C1 segment of cervical spinal cord (tissue), 14 donors: ENCODE measurements at regions not wholly inside any gene's neighbourhood (a gene's known extent, or its start where the extent isn't known, plus 50 kb on each side); places are given as distances from the start of the nearest gene placed in this dataset.

Source experiments
- DNase-seq, 14 donors: peaks; one replicate each; lab custom pipeline; 2025; lab: John Stamatoyannopoulos, UW

DNA sequence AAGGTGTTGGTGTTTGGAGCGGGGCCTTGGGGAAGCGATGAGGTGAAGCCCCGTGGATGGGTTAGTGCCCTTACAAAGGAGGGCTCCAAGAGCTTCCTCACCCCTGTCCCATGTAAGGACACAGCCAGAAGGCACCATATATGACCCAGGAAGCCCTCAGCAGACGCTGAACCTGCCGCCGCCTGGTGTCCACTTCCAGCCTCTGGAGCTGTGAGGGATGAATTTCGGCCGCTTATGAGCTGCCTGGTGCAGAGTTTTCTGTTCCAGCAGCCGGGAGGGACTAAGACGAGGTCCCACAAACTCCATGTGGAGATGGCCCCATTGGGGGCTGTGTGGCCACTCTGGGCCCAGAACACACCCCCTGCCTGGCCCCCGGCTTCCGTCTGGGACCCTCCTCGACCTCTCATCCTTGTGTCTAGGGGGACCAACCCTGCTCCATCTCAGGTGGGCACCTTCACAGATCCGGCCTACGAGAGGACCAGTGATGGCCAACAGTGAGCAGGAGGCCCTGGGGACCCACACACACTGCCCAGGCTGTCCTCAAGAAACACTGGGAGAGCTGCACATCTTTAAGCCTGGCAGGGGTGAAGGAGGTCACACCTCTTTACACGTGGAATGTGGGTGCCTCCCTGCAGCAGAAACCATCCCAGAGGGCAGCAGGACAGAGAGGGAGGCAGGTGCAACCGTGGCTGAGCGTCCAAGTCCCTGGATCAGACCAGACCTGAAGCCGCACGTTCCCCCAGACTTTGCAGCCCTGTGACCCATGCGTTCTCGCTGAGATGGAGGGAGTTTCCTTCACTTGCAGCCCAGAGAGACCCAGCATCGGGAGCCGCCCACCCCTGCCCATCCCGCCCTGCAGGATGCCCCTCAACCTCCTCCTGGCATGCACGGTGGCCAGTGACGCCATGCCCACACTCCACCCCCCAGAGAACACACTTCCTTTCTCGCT is 96.1 kb downstream of the PDGFA start:
- no peak for DNase-seq

DNA sequence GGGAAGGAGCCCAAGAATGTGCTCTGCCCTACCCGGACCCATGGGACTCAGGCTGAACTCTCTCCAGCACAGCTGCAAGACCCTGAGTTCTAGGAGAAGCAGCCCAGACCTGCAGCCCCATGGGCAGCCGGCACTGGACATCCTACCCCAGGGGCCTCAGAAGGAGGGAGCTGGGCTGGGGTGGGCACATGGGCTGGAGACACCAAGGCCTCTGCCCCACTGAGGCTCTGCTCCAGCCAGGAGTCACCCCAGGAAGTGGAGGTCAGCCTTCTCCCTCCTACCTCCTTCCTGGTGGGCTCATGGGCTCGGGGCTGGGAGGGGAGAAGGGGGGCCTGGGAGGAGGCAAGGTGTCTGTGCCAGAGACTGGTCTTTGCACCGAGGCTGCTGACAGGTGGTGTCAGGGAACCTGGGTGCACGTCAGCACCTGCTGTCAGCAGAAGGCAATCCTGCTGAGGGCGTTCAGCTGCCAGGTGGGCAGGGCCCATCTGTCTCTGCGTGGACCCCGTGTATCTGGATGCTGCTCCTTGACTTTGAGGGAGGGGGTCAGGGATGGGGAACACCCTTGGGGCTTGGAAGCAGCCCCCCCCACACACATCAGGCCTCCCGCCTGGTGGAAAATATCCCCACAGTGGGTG is 95.2 kb downstream of the PDGFA start:
- no peak for DNase-seq

DNA sequence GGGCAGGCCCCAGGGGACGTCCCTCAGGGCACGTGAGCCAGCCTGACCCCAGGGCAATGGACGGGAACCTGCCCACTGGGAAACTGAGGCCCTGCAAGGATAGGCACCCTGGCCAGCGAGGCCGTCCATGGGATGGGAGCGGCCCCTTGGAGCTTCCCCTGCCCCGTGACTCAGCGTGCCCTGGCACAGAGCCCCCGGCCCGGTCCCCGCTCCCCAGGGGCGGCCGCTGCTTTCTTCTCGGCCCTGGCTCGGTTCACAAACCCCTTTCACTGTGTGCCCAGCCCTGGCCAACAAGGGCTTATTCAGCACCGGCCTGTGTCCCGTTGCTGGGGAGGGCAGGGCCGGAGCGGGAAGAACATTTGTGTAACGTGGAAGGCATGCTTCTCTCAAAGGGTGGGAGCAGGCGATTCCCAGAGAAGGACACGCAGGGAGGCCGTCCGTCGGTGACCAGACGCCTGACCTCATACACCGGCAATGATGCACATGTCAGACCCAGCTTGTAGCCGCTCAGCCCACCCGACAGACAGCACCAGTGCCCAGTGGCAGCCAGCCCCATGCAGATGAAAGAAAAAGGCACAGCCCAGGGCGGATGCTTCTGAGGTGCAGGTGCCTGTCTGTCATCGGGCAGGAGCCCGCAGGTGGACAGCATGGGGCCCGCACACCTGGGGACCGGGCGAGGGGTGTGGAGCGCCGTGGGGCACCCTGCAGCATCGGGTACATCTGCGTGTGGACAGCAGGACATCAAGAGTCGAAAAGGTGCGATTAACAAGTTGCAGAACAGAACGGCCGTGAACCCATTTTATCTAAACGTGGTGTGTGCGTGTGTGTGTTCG is 94.5 kb downstream of the PDGFA start:
- peak in 13 of 14 donors; percentile 14 to 92 (median 60) for DNase-seq

DNA sequence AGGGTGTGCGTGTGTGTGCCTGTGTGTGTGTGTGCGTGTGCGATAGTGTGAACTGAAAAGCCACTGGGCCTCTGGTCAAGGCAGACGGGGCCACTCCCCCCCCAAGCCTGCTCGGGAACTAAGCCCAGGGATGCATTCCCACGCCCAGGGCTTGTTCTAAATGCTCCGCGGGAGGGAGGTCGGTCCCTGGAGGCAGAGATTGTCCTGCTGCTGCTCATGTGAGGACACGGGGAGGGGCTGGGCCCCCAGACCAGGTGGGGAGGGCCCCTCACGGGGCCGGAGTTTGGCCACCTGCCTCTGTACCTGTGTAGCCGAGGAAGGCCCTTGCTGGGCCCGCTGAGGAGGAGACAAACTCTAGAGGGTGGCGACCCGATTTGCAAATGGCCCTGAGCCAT is 93.9 kb downstream of the PDGFA start:
- peak in 3 of 14 donors; percentile 29 to 69 (median 36) for DNase-seq

DNA sequence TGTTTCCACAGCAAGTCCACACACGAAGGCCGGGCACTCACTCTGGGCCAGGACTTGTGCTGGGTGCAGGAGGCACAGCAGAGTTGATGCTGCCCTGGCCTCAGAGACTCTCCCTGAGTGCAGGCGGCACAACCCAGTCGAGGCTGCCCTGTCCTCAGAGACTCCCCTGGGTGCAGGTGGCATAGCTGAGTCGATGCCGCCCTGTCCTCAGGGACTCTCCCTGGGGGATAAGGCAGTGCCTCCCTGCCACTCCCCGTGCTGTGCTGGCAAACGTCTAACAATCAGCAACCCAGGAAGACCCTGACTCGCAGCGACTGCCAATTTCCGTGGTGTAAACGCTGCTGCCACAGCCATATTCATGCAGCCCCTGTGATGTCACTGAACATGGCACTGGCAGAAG is 93.1 kb downstream of the PDGFA start:
- no peak for DNase-seq

DNA sequence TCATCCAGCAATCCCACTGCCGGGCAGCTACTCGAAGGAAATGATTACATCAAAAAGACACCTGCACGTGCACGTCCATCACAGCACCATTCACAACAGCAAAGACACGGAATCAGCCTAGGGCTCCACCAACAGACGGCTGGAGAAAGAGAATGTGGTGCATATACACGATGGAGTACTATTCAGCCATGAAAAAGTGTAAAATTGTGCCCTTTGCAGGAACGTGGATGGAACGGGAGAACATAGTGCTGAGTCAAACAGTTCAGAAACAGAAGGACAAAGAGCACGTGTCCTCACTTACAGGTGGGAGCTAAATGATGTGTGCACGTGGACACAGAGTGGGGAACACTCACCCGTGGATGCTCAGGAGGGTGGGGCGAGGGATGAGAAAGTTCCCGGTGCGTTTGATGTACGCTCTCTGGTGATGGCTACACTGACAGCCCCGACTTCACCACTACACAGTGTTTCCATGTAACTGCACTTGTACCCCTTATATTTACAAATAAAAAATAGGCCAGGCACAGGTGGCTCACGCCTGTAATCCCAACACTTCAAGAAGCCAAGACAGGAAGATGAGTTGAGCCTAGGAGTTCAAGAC is 92.0 kb downstream of the PDGFA start:
- DNase-seq = no peak

DNA sequence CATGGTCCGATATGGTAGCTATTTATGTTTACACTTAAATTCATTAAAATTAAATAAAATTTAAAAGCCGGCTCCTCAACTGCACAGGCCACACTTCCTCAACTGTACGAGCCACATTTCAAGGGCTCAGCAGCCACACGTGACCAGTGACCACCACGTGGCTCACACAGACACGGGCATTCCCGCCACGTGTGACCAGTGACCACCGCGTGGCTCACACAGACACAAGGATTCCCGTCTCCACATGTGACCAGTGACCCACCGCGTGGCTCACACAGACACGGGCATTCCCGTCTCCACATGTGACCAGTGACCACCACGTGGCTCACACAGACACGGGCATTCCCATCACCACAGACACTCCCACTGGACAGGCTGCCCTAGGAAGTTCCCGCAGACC is 91.3 kb downstream of the PDGFA start:
- DNase-seq = no peak

DNA sequence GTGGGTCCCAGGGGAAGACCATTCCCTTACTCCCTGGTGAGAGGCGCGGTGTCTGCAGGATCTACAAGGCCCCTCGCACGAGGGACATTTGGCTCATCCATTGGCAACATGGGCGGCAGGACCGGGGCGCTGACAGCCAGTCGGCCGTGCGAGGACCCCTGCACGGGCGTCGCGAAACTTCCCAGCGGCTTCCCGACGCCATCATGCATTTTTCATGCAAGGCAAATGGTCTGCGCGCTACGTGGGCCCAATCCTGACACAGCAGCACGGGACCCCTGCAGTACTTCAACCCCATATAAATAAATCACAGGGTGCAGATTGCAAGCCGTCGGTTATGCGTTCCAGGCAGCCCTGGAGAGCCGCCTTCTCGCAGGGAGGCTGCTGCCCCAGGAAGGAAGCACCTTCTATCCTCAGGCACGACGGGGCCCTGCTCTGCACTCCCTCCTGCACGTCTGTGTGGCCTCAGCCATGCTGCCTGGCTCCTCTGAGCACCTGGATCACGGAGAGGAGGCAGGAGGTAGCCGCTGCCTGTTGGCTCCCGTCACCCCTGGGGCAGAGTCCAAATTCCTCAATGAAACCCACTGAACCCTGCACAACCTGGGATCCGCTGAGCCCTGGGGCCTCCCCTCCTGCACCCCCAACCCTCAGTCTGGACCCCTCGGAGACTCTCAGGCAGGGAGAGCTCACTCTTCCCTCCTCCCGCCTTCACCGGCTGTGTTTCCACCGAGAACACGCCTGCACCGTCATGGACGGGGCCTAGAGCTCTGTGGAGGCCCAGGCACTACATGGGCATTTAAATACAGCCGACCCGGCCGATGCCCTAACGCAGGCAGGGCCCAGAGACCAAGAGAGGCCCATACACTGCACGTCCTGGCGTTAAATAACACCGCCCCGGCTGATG is 90.5 kb downstream of the PDGFA start:
- DNase-seq = no peak

DNA sequence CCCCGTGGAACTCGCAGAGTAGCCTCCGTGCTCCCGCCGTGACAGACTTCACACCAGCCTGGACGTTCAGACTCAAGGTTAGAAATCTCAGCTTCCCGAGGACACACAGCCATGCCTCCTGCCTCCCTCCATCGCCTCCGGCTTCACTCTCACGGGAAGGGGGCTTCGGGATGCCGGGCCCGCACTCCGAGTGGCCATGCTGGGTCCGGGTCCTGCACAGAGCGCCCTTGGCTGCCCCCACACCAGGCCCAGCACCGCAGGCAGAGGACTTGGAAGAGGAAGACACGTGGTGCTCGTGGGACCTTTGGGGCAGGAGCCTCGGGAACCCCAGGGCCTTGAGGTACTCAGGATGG is 89.8 kb downstream of the PDGFA start:
- DNase-seq = no peak

DNA sequence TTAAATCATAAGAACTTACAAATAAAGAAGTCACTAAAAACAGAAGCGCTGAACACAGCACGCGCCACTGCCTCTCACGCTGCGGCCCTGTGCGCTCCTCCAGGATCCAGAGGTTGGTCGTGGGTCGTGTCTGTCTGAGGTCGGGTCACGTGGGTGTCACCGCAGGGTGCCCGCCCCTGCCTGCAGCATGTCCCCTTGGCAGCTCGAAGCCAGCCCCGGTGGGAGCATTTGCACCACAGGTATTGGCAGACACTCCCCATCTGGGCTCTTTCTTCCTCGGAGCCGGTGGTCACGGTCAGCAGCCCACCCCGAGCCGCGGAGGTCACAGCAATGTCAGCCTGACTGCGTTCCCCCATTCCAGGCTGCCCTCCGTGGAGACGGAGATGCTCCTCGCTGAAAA is 88.6 kb downstream of the PDGFA start:
- no peak for DNase-seq

DNA sequence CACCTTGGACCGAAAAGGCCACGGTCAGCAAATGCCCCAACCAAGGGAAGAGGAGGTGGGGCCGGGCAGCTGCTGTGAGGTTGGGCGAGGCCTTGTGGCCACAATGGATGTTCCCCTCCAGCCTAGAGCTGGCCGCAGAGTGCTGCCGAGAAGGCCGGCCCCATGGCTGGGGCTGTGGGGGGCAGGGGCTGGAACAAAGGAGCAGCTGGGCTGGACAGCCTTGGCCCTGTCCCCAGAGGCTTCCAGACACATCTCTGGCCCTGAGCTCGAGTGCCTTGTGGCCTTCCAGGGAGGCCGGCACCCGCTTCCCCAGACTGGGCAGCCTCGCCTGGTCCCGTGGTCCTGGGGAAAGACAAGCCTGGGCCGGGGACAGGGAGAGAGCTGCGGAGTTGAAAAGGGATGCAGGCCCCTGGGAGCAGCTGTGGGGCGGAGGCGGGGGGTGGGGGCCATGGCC is 88.0 kb downstream of the PDGFA start:
- peak in 13 of 14 donors; percentile 29 to 94 (median 68) for DNase-seq

DNA sequence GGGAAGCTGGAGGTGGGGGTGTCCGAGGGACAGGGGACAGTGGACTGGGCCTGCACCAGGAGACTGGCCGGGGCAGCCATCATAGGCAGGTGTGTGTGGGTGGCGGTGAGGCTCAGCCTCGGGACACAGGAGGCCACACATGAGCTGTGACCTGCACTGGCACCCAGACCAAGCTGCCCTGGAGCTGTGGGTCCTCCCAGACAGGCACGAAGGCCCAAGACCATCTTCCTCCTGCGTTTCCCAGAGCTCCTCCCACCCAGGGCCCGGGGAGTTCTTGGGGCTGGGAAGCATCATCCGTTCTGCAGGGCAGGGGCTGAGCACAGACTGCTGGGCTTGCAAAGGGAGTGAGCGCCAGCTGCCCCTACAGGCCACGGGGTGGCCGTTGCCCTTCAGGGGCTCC is 87.4 kb downstream of the PDGFA start:
- peak in 1 of 14 donors; percentile 38 for DNase-seq

DNA sequence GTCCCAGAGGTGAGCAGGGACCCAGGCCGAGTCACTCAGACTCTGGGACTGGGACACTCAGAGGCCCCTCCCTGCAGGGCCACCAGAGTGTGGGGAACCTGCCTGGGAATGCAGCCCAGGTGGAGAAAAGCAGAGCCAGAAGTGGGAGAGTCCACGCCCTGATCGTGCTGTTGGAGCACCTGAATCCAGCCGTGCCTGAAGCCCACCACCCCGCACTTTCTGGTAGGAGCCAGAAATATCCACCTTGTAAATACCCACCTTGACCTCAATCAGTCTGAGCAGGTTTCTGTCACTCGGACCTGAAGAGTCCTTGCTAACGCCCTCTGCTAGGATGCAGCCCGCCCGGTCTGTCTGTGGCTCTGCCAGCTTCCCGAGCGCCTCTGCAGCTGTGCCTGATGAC is 86.7 kb downstream of the PDGFA start:
- DNase-seq = no peak

DNA sequence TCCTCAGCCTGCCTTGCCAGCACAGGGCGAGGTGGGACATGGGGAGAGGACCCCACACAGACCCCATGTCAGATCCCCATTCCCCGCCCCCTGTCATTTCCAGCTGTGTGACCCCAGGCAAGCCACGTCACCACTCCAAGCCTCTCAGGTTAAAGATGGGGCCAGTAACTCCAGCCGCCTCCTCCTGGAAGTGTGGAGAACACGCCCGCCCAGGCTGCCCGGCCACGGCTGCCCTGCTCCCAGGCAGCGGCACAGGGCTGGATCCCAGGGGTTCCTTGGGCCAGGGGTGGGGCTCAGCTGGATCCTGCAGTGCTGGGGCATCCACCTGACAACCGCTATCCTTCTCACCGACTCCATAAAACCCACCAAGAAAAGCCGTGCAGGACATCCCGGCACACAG is 86.1 kb downstream of the PDGFA start:
- no peak for DNase-seq

DNA sequence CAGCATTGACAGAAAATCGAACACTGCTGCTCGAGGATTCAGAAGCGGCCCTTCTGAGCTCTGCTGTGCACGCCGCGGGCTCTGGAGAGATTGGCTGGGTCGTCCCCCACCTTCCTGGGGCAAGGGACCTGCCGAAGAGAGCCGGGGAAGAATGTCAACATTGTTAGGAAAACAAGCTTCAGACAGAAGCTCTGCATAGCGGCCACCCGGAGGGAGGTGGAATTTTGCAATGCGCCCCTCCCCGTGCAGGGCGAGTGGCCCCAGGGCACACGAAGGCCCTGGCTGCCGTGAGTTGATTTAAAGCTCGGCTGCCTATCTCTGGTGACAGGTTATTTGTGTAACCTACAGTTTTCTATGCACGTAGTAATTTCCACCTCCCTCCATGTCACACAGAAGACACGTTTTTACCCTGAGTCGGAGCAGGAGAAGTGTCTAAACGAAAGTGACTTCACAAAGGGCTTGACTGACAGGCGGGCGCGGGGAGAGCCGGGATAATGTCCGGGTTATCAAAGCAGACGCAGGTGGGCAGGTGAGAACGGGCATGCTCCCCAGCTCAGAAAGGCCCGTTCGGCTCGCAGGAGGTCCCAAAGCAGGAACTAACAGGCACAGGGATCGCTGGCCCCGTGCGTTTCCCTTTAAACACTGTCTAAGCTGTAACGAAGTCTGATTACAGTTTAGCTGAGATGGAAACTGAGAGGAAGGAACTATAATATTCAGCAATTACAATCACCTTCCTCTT is 84.6 kb downstream of the PDGFA start:
- no peak for DNase-seq

DNA sequence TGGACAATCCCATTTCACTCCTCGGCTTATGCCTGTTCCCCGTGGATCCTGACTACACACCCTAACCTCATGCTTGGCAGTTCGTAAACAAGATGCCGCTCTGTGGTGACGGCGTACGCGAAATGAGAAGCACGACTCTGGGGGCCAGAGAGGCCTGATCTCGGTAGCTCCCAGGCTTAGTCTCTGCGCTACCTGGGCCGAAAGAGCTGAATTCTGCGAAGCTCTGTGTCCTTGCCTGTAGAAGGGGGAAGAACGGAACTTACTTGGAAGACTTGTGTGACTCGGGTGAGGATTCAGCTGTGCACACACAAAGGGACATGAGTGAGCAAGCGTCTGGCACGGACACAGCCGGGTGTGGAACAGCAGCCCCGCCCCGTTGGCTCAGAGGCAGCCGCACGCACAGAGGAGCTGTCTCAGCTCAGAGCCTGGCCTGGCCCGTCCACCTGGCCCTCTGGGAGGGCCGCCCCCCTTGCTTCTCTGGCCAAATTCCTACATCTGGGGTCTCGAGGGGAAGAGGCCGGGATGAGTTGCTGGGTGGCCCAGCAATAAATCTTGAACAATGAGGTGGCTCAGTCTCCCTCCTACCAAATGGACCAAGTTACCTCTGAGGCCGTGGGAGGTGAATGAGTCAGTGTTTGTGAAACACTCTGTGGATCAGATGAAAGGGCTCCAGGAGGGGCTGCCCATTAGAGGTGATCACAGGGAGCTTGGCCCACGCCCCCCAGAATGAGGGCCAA is 83.8 kb downstream of the PDGFA start:
- DNase-seq = peak in 1 of 14 donors; percentile 26

DNA sequence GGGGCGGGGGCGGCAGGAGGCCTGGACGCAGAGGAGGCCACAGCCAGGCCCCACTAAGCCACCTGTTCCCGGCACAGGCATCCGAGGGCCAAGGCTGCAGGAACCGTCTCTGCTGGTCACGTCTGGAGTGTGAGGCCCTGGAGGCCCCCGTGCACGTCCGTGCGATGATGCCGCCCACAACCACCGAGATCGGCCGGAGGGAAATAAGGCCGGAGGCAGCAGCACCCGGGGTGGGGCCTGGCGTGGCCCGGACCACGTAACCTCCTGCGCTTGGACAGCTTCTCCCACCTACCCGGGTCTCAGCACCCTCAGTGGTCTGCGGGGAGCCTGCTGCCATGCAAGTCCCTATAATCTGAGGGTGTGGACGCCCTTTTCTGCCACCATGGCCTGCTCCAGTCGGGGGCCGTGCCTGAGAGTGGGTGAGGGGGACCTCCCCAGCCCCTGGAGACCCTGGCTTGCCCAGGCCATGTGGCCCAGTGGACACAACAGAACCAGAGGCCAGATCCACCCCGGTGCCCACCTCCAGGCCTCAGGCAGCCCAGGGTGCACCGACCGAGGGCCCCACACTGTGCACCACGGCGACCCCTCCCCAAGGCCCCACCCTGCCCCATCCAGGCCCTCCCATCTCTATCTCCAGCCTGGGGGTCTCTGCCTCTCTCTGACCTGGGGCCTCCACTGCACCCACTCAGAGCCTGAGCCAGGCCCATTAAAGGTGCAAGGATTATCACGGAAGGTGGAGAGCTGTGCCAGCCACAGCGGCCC is 83.1 kb downstream of the PDGFA start:
- DNase-seq = no peak
